IPS-15b (cell line): ENCODE measurements at regions not wholly inside any gene's neighbourhood (a gene's known extent, or its start where the extent isn't known, plus 50 kb on each side); places are given as distances from the start of the nearest gene placed in this dataset.

Source experiments
- H3K27me3 ChIP-seq: one replicate; pipeline ENCODE4 v1.6.1; 2013; ENCODE audit warnings: low read length; ENCODE audit not compliant: control insufficient read depth, insufficient read depth
- H3K36me3 ChIP-seq: one replicate; pipeline ENCODE4 v1.6.1; 2013; ENCODE audit warnings: low read length; ENCODE audit not compliant: control insufficient read depth, insufficient read depth
- H3K4me1 ChIP-seq: one replicate; pipeline ENCODE4 v1.6.1; 2013; ENCODE audit warnings: mild to moderate bottlenecking, low read length; ENCODE audit not compliant: control insufficient read depth, insufficient read depth
- H3K4me3 ChIP-seq: one replicate; pipeline ENCODE4 v1.5.1; 2013; ENCODE audit warnings: low read depth, low read length
- H3K9ac ChIP-seq: one replicate; pipeline ENCODE4 v1.6.1; 2013; ENCODE audit warnings: low read depth, mild to moderate bottlenecking, low read length
- H3K9me3 ChIP-seq: one replicate; pipeline ENCODE4 v1.6.1; 2013; ENCODE audit warnings: mild to moderate bottlenecking, low read length; ENCODE audit not compliant: control insufficient read depth, insufficient read depth

GRCh38 chr12:20272161-20272560 lies 96.2 kb upstream of the PDE3A start:
- H3K4me3 ChIP-seq: no peak overlapping the region
- no peak overlapping the region for H3K9ac ChIP-seq
- H3K4me1 ChIP-seq: peaks cover 10% of the 10 kb centered on the region
- no peaks in the 10 kb centered on the region for H3K27me3 ChIP-seq
- no peaks in the 10 kb centered on the region for H3K36me3 ChIP-seq
- H3K9me3 ChIP-seq: no peaks in the 10 kb centered on the region

GRCh38 chr12:20272801-20273200 lies 95.5 kb upstream of the PDE3A start:
- Histone ChIP-seq H3K36me3 (no peaks in the 10 kb centered on the region), H3K9ac (no peak overlapping the region), H3K27me3 (no peaks in the 10 kb centered on the region), H3K9me3 (no peaks in the 10 kb centered on the region), H3K4me3 (no peak overlapping the region), H3K4me1 (peaks cover 10% of the 10 kb centered on the region)

GRCh38 chr12:20274008-20274407 lies 94.3 kb upstream of the PDE3A start:
- Histone ChIP-seq H3K27me3 (no peaks in the 10 kb centered on the region), H3K4me1 (peaks cover 7% of the 10 kb centered on the region), H3K9me3 (no peaks in the 10 kb centered on the region), H3K36me3 (no peaks in the 10 kb centered on the region), H3K9ac (no peak overlapping the region), H3K4me3 (no peak overlapping the region)

- no peak overlapping the region for H3K9ac ChIP-seq
- H3K9me3 ChIP-seq: no peaks in the 10 kb centered on the region
- H3K4me1 ChIP-seq: peaks cover 6% of the 10 kb centered on the region
- no peaks in the 10 kb centered on the region for H3K27me3 ChIP-seq
- H3K36me3 ChIP-seq: no peaks in the 10 kb centered on the region
- H3K4me3 ChIP-seq: no peak overlapping the region
Observed at GRCh38 chr12:20278276-20278675, 90.1 kb upstream of the PDE3A start.

GRCh38 chr12:20280515-20280914 lies 87.8 kb upstream of the PDE3A start:
- peaks cover 12% of the 10 kb centered on the region for H3K4me1 ChIP-seq
- no peaks in the 10 kb centered on the region for H3K9me3 ChIP-seq
- H3K27me3 ChIP-seq: no peaks in the 10 kb centered on the region
- no peak overlapping the region for H3K9ac ChIP-seq
- no peaks in the 10 kb centered on the region for H3K36me3 ChIP-seq
- H3K4me3 ChIP-seq: no peak overlapping the region

- H3K4me1 ChIP-seq: peaks cover 12% of the 10 kb centered on the region
- no peak overlapping the region for H3K9ac ChIP-seq
- H3K9me3 ChIP-seq: no peaks in the 10 kb centered on the region
- H3K4me3 ChIP-seq: no peak overlapping the region
- no peaks in the 10 kb centered on the region for H3K36me3 ChIP-seq
- H3K27me3 ChIP-seq: no peaks in the 10 kb centered on the region
Observed at GRCh38 chr12:20282401-20282800, 85.9 kb upstream of the PDE3A start.

GRCh38 chr12:20283482-20283881 lies 84.9 kb upstream of the PDE3A start:
- no peaks in the 10 kb centered on the region for H3K36me3 ChIP-seq
- no peak overlapping the region for H3K9ac ChIP-seq
- H3K27me3 ChIP-seq: no peaks in the 10 kb centered on the region
- no peaks in the 10 kb centered on the region for H3K9me3 ChIP-seq
- H3K4me1 ChIP-seq: peaks cover 10% of the 10 kb centered on the region
- no peak overlapping the region for H3K4me3 ChIP-seq

- Histone ChIP-seq H3K4me1 (no peaks in the 10 kb centered on the region), H3K9ac (no peak overlapping the region), H3K36me3 (no peaks in the 10 kb centered on the region), H3K9me3 (no peaks in the 10 kb centered on the region), H3K4me3 (no peak overlapping the region), H3K27me3 (no peaks in the 10 kb centered on the region)
Observed at GRCh38 chr12:20289520-20289919, 78.8 kb upstream of the PDE3A start.

GRCh38 chr12:20300457-20300856 lies 67.9 kb upstream of the PDE3A start:
- Histone ChIP-seq H3K9ac (no peak overlapping the region), H3K4me3 (no peak overlapping the region), H3K4me1 (no peaks in the 10 kb centered on the region), H3K27me3 (no peaks in the 10 kb centered on the region), H3K36me3 (no peaks in the 10 kb centered on the region), H3K9me3 (no peaks in the 10 kb centered on the region)

- H3K36me3 ChIP-seq: no peaks in the 10 kb centered on the region
- H3K4me1 ChIP-seq: no peaks in the 10 kb centered on the region
- no peak overlapping the region for H3K4me3 ChIP-seq
- no peak overlapping the region for H3K9ac ChIP-seq
- H3K9me3 ChIP-seq: peaks cover 2% of the 10 kb centered on the region
- H3K27me3 ChIP-seq: no peaks in the 10 kb centered on the region
Observed at GRCh38 chr12:20305470-20305869, 62.9 kb upstream of the PDE3A start.

GRCh38 chr12:20309504-20310148 lies 58.7 kb upstream of the PDE3A start:
- Histone ChIP-seq H3K9me3 (peaks cover 2% of the 10 kb centered on the region), H3K27me3 (no peaks in the 10 kb centered on the region), H3K36me3 (no peaks in the 10 kb centered on the region), H3K4me1 (no peaks in the 10 kb centered on the region), H3K4me3 (no peak overlapping the region), H3K9ac (no peak overlapping the region)

- H3K4me3 ChIP-seq: no peak overlapping the region
- H3K9me3 ChIP-seq: no peaks in the 10 kb centered on the region
- H3K27me3 ChIP-seq: no peaks in the 10 kb centered on the region
- H3K4me1 ChIP-seq: no peaks in the 10 kb centered on the region
- no peak overlapping the region for H3K9ac ChIP-seq
- no peaks in the 10 kb centered on the region for H3K36me3 ChIP-seq
Observed at GRCh38 chr12:20314328-20314727, 54.0 kb upstream of the PDE3A start.
